Right lobe of liver (tissue), 4 donors: ENCODE measurements at regions not wholly inside any gene's neighbourhood (a gene's known extent, or its start where the extent isn't known, plus 50 kb on each side); places are given as distances from the start of the nearest gene placed in this dataset.

Experiments used
- CTCF ChIP-seq, 4 donors: fragments of 200-600 bp in 3 of 4; fragments of 450-650 bp in 1 of 4; IDR thresholded peaks; one replicate each; pipeline versions ENCODE4 v1.5.1 to v1.8.0; 2016 to 2022; ENCODE audit warnings: antibody characterized with exemption in 4 of 4, mild to moderate bottlenecking in 2 of 4
- POLR2A ChIP-seq: fragments of 450-650 bp; IDR thresholded peaks from one replicate; pipeline ENCODE4 v1.6.1; 2017; ENCODE audit warnings: antibody characterized with exemption, mild to moderate bottlenecking
- donor health status: DM: no; HTN: no; CAD: no.
- donor health status: DM: no; HTN: no; CAD: no.
- donor health status: DM: no; HTN: yes; CAD: no.

GRCh38 chr16:51813609-51814008, 662.5 kb upstream of the SALL1 start:
- TF ChIP-seq CTCF (IDR thresholded peaks at IDR 0.05) (no peak), POLR2A (no peak)
